NCI-H1105 (cell line): ENCODE measurements at regions not wholly inside any gene's neighbourhood (a gene's known extent, or its start where the extent isn't known, plus 50 kb on each side); places are given as distances from the start of the nearest gene placed in this dataset.

Source experiments
- DNase-seq: peaks from one replicate; lab custom pipeline; 2025; lab: John Stamatoyannopoulos, UW

DNA sequence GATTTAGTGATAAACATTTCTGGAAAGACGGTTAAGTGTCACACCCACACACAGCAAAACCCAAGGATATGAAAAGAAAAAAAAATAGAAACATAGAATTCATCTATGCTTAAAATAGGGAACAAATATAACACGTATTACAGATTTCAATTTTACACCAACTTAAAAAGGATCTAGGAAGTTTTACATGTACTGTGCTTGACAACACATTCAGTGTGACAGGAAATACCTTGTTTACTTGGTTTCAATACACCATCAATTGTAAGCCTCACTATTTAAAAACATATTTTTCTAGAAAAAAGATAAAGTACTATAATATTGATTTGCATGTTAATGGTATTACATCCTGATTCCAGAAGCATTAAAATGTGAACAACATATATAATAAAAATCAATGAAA is 77.0 kb upstream of the SPRY1 start:
- no peak for DNase-seq

- DNase-seq: no peak
These were observed 72.6 kb upstream of the SPRY1 start for GRCh38 chr4:123323998-123324397.

DNA sequence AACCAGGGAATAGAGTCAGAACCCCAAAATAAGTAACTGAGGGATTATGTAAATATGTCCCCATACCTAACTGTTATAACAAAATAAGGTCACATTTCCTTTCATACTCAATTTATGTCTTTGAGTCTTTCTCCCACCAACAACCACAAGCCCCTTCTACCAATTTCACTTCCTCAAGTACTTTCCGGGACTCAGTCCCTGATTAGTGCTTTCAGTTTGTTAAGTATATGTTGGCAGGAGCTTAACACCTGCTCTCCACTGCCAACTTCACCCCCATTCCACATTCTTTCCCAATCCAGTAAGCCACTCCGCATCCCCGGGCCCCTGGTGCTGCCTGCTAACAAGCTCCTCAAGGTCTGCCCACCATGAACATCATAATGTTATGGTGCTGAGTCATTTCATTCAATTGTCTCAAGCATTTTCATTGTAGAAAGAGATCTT is 71.3 kb upstream of the SPRY1 start:
- no peak for DNase-seq

GRCh38 chr4:123327346-123327745 is 69.2 kb upstream of the SPRY1 start:
- DNase-seq: no peak

GRCh38 chr4:123327846-123328429 is 68.7 kb upstream of the SPRY1 start:
- no peak for DNase-seq

GRCh38 chr4:123338715-123339114 is 57.9 kb upstream of the SPRY1 start:
- no peak for DNase-seq

GRCh38 chr4:123339507-123340380 is 56.9 kb upstream of the SPRY1 start:
- DNase-seq: no peak

DNA sequence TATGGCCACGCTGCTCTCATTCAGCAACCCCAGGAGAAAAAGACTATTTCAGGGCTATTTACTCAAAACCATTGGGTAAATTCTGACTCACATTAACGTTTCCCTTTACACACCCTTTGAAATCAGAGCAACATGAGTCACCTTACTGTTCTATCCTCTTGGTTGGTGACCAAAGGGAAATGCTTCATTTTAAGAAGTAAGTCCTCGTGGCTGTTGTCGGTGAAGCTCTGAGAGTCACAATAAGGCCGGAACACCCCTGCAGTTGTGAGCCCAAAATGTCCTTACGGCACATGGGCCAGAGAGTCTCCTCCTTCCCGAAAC is 56.3 kb upstream of the SPRY1 start:
- no peak for DNase-seq

DNA sequence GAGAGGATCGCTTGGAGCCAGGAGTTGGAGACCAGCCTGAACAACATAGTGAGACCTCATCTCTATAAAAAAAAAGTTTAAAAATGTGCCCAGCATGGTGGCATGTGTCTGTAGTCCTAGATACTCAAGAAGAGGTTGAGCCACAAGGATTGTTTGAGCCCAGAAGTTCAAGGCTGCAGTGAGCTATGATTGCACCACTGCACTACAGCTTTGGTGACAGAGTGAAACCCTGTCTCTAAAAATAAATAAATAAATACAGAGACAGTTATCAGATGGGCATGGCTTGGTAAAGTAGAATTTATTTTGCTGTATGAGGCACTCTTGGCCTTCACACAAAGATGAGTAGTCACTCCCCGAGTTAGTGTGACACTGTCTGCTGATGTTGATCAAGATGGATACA is 54.1 kb upstream of the SPRY1 start:
- DNase-seq: no peak

DNA sequence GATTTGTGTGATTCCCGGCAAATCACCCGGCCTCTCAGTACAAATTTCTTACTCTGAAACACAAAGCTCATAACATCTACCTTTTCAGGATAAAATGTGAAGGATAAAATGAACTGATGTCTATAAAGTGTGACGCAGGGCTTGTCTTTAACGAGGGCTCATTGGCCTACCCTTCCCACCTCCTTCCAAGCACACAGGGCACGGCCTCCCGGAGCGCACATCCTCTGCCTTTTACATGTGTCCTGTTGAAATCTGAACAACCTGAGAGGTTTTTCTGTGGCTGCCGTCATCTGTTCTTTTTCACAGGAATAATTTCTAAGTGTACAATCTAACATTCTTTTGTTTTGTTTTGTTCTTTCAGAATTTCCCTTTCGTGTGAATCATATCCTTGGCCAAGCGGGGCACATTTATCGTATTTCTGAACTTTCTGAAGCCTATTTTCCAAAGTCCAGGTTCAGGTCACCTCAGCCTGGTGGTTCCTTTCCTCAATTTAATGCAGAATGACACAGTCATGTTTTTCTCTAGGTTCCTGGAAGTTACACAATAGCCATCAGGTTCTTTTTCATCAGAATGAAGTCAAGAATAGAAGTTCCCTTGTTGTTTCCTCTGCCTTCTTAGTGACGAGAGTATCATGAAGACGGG is 53.1 kb upstream of the SPRY1 start:
- no peak for DNase-seq

- DNase-seq: no peak
These were observed 51.3 kb upstream of the SPRY1 start for GRCh38 chr4:123345137-123345934.

DNA sequence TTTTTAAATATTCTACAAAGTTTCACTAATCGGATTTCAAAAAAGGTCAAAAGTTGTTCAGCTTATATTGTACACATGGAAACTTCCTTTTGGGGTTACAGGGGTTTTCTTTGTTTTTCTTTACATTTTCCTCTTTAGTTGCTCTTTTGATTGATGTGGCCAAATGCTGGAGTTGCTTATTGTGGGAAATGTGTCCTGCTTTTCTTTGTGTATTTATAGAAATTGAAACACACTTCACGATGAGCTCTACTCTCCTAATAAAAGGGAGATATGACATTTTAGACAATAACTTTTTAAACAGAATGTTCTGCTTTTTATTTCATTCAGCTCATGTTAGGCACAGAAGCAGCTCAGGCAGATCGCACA is 50.7 kb upstream of the SPRY1 start:
- DNase-seq: no peak

- no peak for DNase-seq
These were observed 50.2 kb upstream of the SPRY1 start for GRCh38 chr4:123346330-123346940.
